Stimulated activated CD4-positive, alpha-beta T cell treated with anti-CD3 and anti-CD28 coated beads, Interleukin-1b, Interleukin-23, amount 100 ng/mL, for 24 hours (primary cell): ENCODE measurements at regions not wholly inside any gene's neighbourhood (a gene's known extent, or its start where the extent isn't known, plus 50 kb on each side); places are given as distances from the start of the nearest gene placed in this dataset.
"Not testable (repeated sequence)": the region's sequence is repeated elsewhere in the genome, so short reads cannot be mapped to it uniquely, and the experiment has no call there.

ENCODE experiments used
- DNase-seq, 4 experiments: peaks; one replicate each; pipeline ENCODE4 v3.0.0-alpha.2; 2020; ENCODE audit warnings: low read depth in 4 of 4, low spot score in 1 of 4

- DNase-seq = no peak
Observed at GRCh38 chr4:38463268-38463958, 200.6 kb upstream of the KLF3 start.

- DNase-seq = no peak
Observed at GRCh38 chr4:38464328-38464727, 199.7 kb upstream of the KLF3 start.

GRCh38 chr4:38466401-38466800 is 197.6 kb upstream of the KLF3 start:
- DNase-seq = no peak

GRCh38 chr4:38467296-38467695 is 196.7 kb upstream of the KLF3 start:
- DNase-seq = no peak

GRCh38 chr4:38468339-38468866 is 195.6 kb upstream of the KLF3 start:
- no peak for DNase-seq

GRCh38 chr4:38469410-38469809 is 194.6 kb upstream of the KLF3 start:
- no peak for DNase-seq

- DNase-seq = no peak
Observed at GRCh38 chr4:38470735-38471262, 193.2 kb upstream of the KLF3 start.

- DNase-seq = no peak
Observed at GRCh38 chr4:38482696-38483095, 181.3 kb upstream of the KLF3 start.

GRCh38 chr4:38483628-38484027 is 180.4 kb upstream of the KLF3 start:
- DNase-seq = not testable (repeated sequence)

GRCh38 chr4:38489011-38489861 is 174.8 kb upstream of the KLF3 start:
- DNase-seq = no peak

GRCh38 chr4:38489924-38490639 is 173.9 kb upstream of the KLF3 start:
- DNase-seq = no peak

- DNase-seq = no peak
Observed at GRCh38 chr4:38490753-38491446, 173.1 kb upstream of the KLF3 start.

- no peak for DNase-seq
Observed at GRCh38 chr4:38491854-38492478, 172.0 kb upstream of the KLF3 start.

- no peak for DNase-seq
Observed at GRCh38 chr4:38493066-38493465, 170.9 kb upstream of the KLF3 start.

GRCh38 chr4:38495446-38495845 is 168.6 kb upstream of the KLF3 start:
- DNase-seq = no peak

GRCh38 chr4:38497121-38497520 is 166.9 kb upstream of the KLF3 start:
- no peak for DNase-seq

- no peak for DNase-seq
Observed at GRCh38 chr4:38499101-38499500, 164.9 kb upstream of the KLF3 start.

GRCh38 chr4:38500433-38500832 is 163.6 kb upstream of the KLF3 start:
- DNase-seq = no peak

- DNase-seq = no peak
Observed at GRCh38 chr4:38501698-38502097, 162.3 kb upstream of the KLF3 start.

- DNase-seq = no peak
Observed at GRCh38 chr4:38503689-38504395, 160.2 kb upstream of the KLF3 start.
